KMS-11 (cell line): ENCODE measurements at regions not wholly inside any gene's neighbourhood (a gene's known extent, or its start where the extent isn't known, plus 50 kb on each side); places are given as distances from the start of the nearest gene placed in this dataset.

Experiments
- H2AFZ ChIP-seq: fragments of 200-600 bp; sonication (generic); 2 replicates; pipeline ENCODE4 v1.6.1; 2016; ENCODE audit warnings: antibody characterized with exemption, mixed run types, low read depth
- H3K27ac ChIP-seq: fragments of 200-600 bp; sonication (generic); 2 replicates; pipeline ENCODE4 v1.6.1; 2016; ENCODE audit warnings: mild to moderate bottlenecking, mixed run types
- H3K27me3 ChIP-seq: fragments of 200-600 bp; sonication (generic); 2 replicates; pipeline ENCODE4 v1.6.1; 2017; ENCODE audit warnings: mild to moderate bottlenecking, low read depth, mixed run types, moderate library complexity; ENCODE audit not compliant: insufficient read depth
- H3K36me3 ChIP-seq: fragments of 200-600 bp; sonication (generic); 2 replicates; pipeline ENCODE4 v1.6.1; 2017; ENCODE audit warnings: mild to moderate bottlenecking, mixed run types; ENCODE audit not compliant: insufficient read depth
- H3K4me1 ChIP-seq: fragments of 200-600 bp; sonication (generic); 2 replicates; pipeline ENCODE4 v1.6.1; 2016; ENCODE audit warnings: mild to moderate bottlenecking, low read depth, mixed run types; ENCODE audit not compliant: poor library complexity, severe bottlenecking
- H3K4me2 ChIP-seq: fragments of 200-600 bp; sonication (generic); 2 replicates; pipeline ENCODE4 v1.7.0; 2016; ENCODE audit warnings: mild to moderate bottlenecking, mixed run types
- H3K4me3 ChIP-seq: fragments of 200-600 bp; sonication (generic); IDR thresholded peaks from 2 replicates; pipeline ENCODE4 v1.6.1; 2017; ENCODE audit warnings: low read depth, low read length, mixed read lengths; ENCODE audit not compliant: insufficient read depth
- H3K79me2 ChIP-seq: fragments of 200-600 bp; sonication (generic); 2 replicates; pipeline ENCODE4 v1.6.1; 2016; ENCODE audit warnings: low read depth, mixed run types; ENCODE audit not compliant: insufficient read depth
- H3K9ac ChIP-seq: fragments of 200-600 bp; sonication (generic); 2 replicates; pipeline ENCODE4 v1.6.1; 2016; ENCODE audit warnings: mild to moderate bottlenecking, mixed run types
- H4K20me1 ChIP-seq: fragments of 200-600 bp; sonication (generic); 2 replicates; pipeline ENCODE4 v1.6.1; 2016; ENCODE audit warnings: mild to moderate bottlenecking, mixed run types; ENCODE audit not compliant: insufficient read depth
- CTCF ChIP-seq: fragments of 200-600 bp; sonication (generic); conservative IDR thresholded peaks from 2 replicates; pipeline ENCODE4 v1.6.1; 2017; ENCODE audit warnings: low read depth, mild to moderate bottlenecking, antibody characterized with exemption, low read length, moderate library complexity, mixed read lengths

- H3K9ac ChIP-seq: no peak overlapping the region
- H3K27me3 ChIP-seq: no peaks in the 10 kb centered on the region
- H3K79me2 ChIP-seq: no peaks in the 10 kb centered on the region
- no peak overlapping the region for H2AFZ ChIP-seq
- no peak for TF ChIP-seq CTCF
- H3K36me3 ChIP-seq: no peaks in the 10 kb centered on the region
- no peaks in the 10 kb centered on the region for H3K4me1 ChIP-seq
- H3K4me3 ChIP-seq: no peak overlapping the region
- H4K20me1 ChIP-seq: no peaks in the 10 kb centered on the region
- H3K27ac ChIP-seq: no peak overlapping the region
- no peak overlapping the region for H3K4me2 ChIP-seq
Observed at GRCh38 chr2:215577356-215577755, 141.5 kb upstream of the FN1 start.

- Histone ChIP-seq H3K27me3 (no peaks in the 10 kb centered on the region), H3K36me3 (no peaks in the 10 kb centered on the region), H3K4me1 (no peaks in the 10 kb centered on the region), H3K79me2 (no peaks in the 10 kb centered on the region), H2AFZ (no peak overlapping the region), H3K4me2 (no peak overlapping the region), H3K27ac (no peak overlapping the region), H3K9ac (no peak overlapping the region), H4K20me1 (no peaks in the 10 kb centered on the region), H3K4me3 (no peak overlapping the region)
- no peak for TF ChIP-seq CTCF
Observed at GRCh38 chr2:215576572-215576971, 140.7 kb upstream of the FN1 start.

GRCh38 chr2:215573496-215573895 is 137.6 kb upstream of the FN1 start:
- Histone ChIP-seq H3K27me3 (no peaks in the 10 kb centered on the region), H3K4me3 (no peak overlapping the region), H3K4me2 (no peak overlapping the region), H3K27ac (no peak overlapping the region), H3K9ac (no peak overlapping the region), H3K79me2 (no peaks in the 10 kb centered on the region), H2AFZ (no peak overlapping the region), H3K4me1 (no peaks in the 10 kb centered on the region), H4K20me1 (no peaks in the 10 kb centered on the region), H3K36me3 (no peaks in the 10 kb centered on the region)
- no peak for TF ChIP-seq CTCF

- Histone ChIP-seq H4K20me1 (no peaks in the 10 kb centered on the region), H3K4me3 (no peak overlapping the region), H3K79me2 (no peaks in the 10 kb centered on the region), H3K36me3 (no peaks in the 10 kb centered on the region), H3K4me2 (no peak overlapping the region), H3K27ac (no peak overlapping the region), H2AFZ (no peak overlapping the region), H3K9ac (no peak overlapping the region), H3K27me3 (no peaks in the 10 kb centered on the region), H3K4me1 (no peaks in the 10 kb centered on the region)
- TF ChIP-seq CTCF: no peak
Observed at GRCh38 chr2:215572341-215572848, 136.5 kb upstream of the FN1 start.

GRCh38 chr2:215571689-215572088 is 135.8 kb upstream of the FN1 start:
- Histone ChIP-seq H3K4me3 (no peak overlapping the region), H3K4me2 (no peak overlapping the region), H2AFZ (no peak overlapping the region), H3K36me3 (no peaks in the 10 kb centered on the region), H3K4me1 (no peaks in the 10 kb centered on the region), H3K27me3 (no peaks in the 10 kb centered on the region), H3K27ac (no peak overlapping the region), H3K9ac (no peak overlapping the region), H3K79me2 (no peaks in the 10 kb centered on the region), H4K20me1 (no peaks in the 10 kb centered on the region)
- TF ChIP-seq CTCF: no peak
